ENCODE measurements at regions not wholly inside any gene's neighbourhood (a gene's known extent, or its start where the extent isn't known, plus 50 kb on each side); places are given as distances from the start of the nearest gene placed in this dataset.

- TF ChIP-seq CTCF (IDR thresholded peaks at IDR 0.05; ENCODE audit: low read length), result no peak
- TF ChIP-seq EZH2 (IDR thresholded peaks at IDR 0.05; ENCODE audit: borderline replicate concordance, low read length), result no peak
- H3K4me3 ChIP-seq (ENCODE audit: low read depth, low read length, poor library complexity, severe bottlenecking), result no peak overlapping the region
These were observed 117.0 kb downstream of the CARTPT start for GRCh38 chr5:71836084-71836483.

GRCh38 chr5:71836559-71837112 is 117.6 kb downstream of the CARTPT start:
- Histone ChIP-seq H3K36me3 (ENCODE audit: insufficient read depth, low read length) (no peaks in the 10 kb centered on the region), H3K27me3 (ENCODE audit: insufficient read depth, low read length) (no peaks in the 10 kb centered on the region), H3F3A (ENCODE audit: insufficient read depth, low read length) (no peaks in the 10 kb centered on the region), H3K79me2 (ENCODE audit: insufficient read depth, low read length) (no peaks in the 10 kb centered on the region), H3K4me3 (ENCODE audit: low read depth, low read length, poor library complexity, severe bottlenecking) (no peak overlapping the region), H3K4me1 (ENCODE audit: insufficient read depth, low read length, severe bottlenecking) (no peaks in the 10 kb centered on the region), H3K27ac (ENCODE audit: low read depth, low read length, poor library complexity, severe bottlenecking) (no peak overlapping the region), H3K9ac (ENCODE audit: low read length) (no peak overlapping the region), H3K9me3 (ENCODE audit: low read length) (no peaks in the 10 kb centered on the region), H2AFZ (ENCODE audit: low read length) (no peak overlapping the region), H4K20me1 (ENCODE audit: insufficient read depth, low read length) (no peaks in the 10 kb centered on the region), H3K9me2 (ENCODE audit: low read depth, low read length) (no peaks in the 10 kb centered on the region), H3K4me2 (ENCODE audit: low read length) (no peak overlapping the region)
- TF ChIP-seq EZH2 (IDR thresholded peaks at IDR 0.05; ENCODE audit: borderline replicate concordance, low read length) (no peak), CTCF (IDR thresholded peaks at IDR 0.05; ENCODE audit: low read length) (no peak)

More at GRCh38 chr5:71836084-71836483, 117.0 kb downstream of the CARTPT start:
- H4K20me1 ChIP-seq (ENCODE audit: insufficient read depth, low read length), result no peaks in the 10 kb centered on the region
- H3K79me2 ChIP-seq (ENCODE audit: insufficient read depth, low read length), result no peaks in the 10 kb centered on the region
- no peaks in the 10 kb centered on the region for H3K27me3 ChIP-seq (ENCODE audit: insufficient read depth, low read length)
- H3K9ac ChIP-seq (ENCODE audit: low read length), result no peak overlapping the region
- H3K9me2 ChIP-seq (ENCODE audit: low read depth, low read length), result no peaks in the 10 kb centered on the region
- no peaks in the 10 kb centered on the region for H3K4me1 ChIP-seq (ENCODE audit: insufficient read depth, low read length, severe bottlenecking)
- H3K9me3 ChIP-seq (ENCODE audit: low read length), result no peaks in the 10 kb centered on the region
- H3K36me3 ChIP-seq (ENCODE audit: insufficient read depth, low read length), result no peaks in the 10 kb centered on the region
- H3F3A ChIP-seq (ENCODE audit: insufficient read depth, low read length), result no peaks in the 10 kb centered on the region
- H2AFZ ChIP-seq (ENCODE audit: low read length), result no peak overlapping the region
- H3K4me2 ChIP-seq (ENCODE audit: low read length), result no peak overlapping the region
- H3K27ac ChIP-seq (ENCODE audit: low read depth, low read length, poor library complexity, severe bottlenecking), result no peak overlapping the region

GRCh38 chr5:71838286-71838685 is 119.2 kb downstream of the CARTPT start:
- no peak overlapping the region for H2AFZ ChIP-seq (ENCODE audit: low read length)
- H3K27me3 ChIP-seq (ENCODE audit: insufficient read depth, low read length), result no peaks in the 10 kb centered on the region
- no peaks in the 10 kb centered on the region for H3K9me3 ChIP-seq (ENCODE audit: low read length)
- H3K79me2 ChIP-seq (ENCODE audit: insufficient read depth, low read length), result no peaks in the 10 kb centered on the region
- H3K9ac ChIP-seq (ENCODE audit: low read length), result no peak overlapping the region
- H3K4me3 ChIP-seq (ENCODE audit: low read depth, low read length, poor library complexity, severe bottlenecking), result no peak overlapping the region
- H3K9me2 ChIP-seq (ENCODE audit: low read depth, low read length), result no peaks in the 10 kb centered on the region
- H3K27ac ChIP-seq (ENCODE audit: low read depth, low read length, poor library complexity, severe bottlenecking), result no peak overlapping the region
- no peaks in the 10 kb centered on the region for H3K4me1 ChIP-seq (ENCODE audit: insufficient read depth, low read length, severe bottlenecking)
- H3F3A ChIP-seq (ENCODE audit: insufficient read depth, low read length), result no peaks in the 10 kb centered on the region
- no peaks in the 10 kb centered on the region for H4K20me1 ChIP-seq (ENCODE audit: insufficient read depth, low read length)
- no peaks in the 10 kb centered on the region for H3K36me3 ChIP-seq (ENCODE audit: insufficient read depth, low read length)
- no peak overlapping the region for H3K4me2 ChIP-seq (ENCODE audit: low read length)
- TF ChIP-seq CTCF (IDR thresholded peaks at IDR 0.05; ENCODE audit: low read length) (no peak), EZH2 (IDR thresholded peaks at IDR 0.05; ENCODE audit: borderline replicate concordance, low read length) (no peak)

Data from OCI-LY1 (cell line).